Fibroblast of mammary gland (primary cell): ENCODE measurements at regions not wholly inside any gene's neighbourhood (a gene's known extent, or its start where the extent isn't known, plus 50 kb on each side); places are given as distances from the start of the nearest gene placed in this dataset.

Experiments used
- DNase-seq: peaks from one replicate; pipeline ENCODE4 v3.0.0-alpha.2; 2010; ENCODE audit warnings: low read depth
- H3K4me3 ChIP-seq: 2 replicates; pipeline ENCODE4 v1.5.1; 2011; ENCODE audit warnings: low read depth, mild to moderate bottlenecking, low read length, moderate library complexity; ENCODE audit not compliant: control insufficient read depth
- TF ChIP-seq, protein P1 (sequence below): conservative IDR thresholded peaks from 2 replicates; pipeline ENCODE4 v1.5.1; 2011; ENCODE audit warnings: low read depth, low read length, inconsistent platforms; ENCODE audit not compliant: control insufficient read depth, insufficient read depth

DNA sequence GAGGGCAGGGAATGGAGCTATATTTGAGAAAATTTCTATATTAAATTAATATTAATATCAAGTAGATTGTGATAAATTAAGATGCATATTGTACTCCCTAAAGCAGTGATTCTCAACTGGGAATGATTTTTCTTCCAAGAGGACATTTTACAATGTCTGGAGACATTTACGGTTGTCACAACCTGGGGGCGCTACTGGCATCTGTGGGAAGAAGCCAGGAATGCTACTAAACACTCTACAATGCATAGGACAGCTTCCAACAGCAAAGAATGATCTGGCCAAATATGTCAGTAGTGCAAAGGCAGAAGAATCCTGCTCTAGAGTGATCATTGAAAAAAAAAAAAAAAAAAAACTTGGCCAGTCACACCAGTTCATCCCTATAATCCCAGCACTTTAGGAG is 100.0 kb downstream of the LSM5 start:
- DNase-seq, result no peak

DNA sequence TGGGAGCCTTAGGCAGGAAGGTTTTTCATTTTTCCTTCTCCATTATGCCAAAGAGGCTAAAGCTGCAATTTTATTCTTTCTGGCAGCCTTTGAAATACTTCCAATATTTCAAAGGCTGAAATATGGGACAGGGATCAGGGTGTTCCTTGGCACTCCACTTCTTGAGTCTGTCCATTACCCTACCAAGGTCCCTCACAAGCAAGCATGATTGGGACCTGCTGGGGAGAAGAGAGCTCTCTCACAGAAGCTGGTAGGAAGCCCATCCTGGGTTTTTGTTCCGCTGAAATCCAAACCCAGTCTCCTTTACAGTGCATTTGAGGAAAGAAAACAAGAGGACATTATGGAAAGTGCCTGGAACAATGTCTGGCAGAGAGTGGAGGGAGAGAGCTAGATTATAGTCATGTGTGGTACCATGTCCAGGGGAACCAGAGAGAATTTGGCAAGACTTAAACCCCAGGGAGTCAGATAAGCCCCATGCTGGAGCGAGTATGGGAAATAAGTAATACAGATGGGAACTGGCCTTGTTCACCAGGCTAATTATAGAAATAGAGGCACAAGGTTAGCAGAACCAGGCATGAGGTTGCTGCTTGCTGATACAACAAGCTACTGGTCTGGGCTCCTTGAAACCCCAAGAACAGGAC is 104.7 kb downstream of the LSM5 start:
- TF ChIP-seq, protein P1, sequence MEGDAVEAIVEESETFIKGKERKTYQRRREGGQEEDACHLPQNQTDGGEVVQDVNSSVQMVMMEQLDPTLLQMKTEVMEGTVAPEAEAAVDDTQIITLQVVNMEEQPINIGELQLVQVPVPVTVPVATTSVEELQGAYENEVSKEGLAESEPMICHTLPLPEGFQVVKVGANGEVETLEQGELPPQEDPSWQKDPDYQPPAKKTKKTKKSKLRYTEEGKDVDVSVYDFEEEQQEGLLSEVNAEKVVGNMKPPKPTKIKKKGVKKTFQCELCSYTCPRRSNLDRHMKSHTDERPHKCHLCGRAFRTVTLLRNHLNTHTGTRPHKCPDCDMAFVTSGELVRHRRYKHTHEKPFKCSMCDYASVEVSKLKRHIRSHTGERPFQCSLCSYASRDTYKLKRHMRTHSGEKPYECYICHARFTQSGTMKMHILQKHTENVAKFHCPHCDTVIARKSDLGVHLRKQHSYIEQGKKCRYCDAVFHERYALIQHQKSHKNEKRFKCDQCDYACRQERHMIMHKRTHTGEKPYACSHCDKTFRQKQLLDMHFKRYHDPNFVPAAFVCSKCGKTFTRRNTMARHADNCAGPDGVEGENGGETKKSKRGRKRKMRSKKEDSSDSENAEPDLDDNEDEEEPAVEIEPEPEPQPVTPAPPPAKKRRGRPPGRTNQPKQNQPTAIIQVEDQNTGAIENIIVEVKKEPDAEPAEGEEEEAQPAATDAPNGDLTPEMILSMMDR, result no peak

More for the DNA sequence above, 100.0 kb downstream of the LSM5 start:
- H3K4me3 ChIP-seq, result no peak overlapping the region
- TF ChIP-seq, protein P1, result no peak

DNA sequence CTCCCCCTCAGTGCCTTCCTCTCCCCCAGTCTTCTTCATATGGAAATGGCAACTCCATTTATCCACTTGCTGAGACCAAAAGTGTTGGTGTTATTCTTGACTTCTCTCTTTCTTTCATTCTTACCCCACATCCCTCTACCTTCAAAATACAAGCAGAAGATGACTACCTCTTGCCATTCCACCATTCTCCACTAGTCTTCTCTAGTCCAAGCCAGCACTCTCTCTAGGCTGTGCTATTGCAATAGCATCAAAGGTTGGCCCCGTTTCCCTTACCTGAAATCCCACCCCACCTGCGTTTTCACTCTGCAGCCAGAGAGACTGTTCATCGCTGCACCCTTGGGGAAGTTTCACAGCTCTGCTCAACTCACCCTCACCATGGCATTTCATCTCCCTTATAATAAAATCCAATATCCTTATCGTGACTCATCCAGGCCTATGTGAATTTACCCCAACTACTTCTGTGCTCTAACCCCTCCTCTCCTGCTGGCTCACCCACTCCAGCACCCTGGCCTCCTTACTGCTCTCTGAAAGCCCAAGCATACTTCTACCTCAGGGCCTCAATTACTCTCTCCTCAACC is 109.1 kb downstream of the LSM5 start:
- TF ChIP-seq, protein P1, result no peak
- H3K4me3 ChIP-seq, result no peak overlapping the region
- no peak for DNase-seq

More for the DNA sequence above, 104.7 kb downstream of the LSM5 start:
- no peak overlapping the region for H3K4me3 ChIP-seq
- no peak for DNase-seq

DNA sequence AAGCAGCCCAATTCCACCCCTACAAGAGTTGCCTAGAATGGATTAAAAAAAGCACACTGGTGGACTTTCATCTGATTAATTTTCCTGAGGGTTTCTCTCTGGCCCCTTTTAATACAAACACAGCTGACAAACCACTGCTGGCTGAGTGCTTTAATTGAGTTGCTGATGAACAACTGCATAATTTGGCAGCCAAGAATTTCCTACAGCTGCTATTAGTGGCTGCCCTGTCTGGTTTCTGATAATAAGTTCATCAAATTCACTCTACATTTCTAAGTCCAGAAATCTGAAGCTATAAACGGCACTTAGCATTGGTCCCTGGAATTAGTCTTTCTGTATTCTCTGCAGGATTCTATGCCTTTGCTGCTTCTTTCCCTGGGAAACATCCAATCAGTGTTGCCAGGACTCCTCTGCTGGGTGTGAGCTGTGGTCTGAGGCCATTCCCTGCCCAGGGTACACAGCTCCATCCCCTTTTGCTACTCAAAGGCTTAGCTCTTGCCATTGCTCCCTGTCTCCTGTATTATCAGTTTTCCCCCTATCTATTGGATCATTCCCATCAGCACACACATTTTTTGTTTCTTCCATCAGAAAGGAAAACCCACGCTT is 110.6 kb downstream of the LSM5 start:
- H3K4me3 ChIP-seq, result no peak overlapping the region
- TF ChIP-seq, protein P1, result no peak

DNA sequence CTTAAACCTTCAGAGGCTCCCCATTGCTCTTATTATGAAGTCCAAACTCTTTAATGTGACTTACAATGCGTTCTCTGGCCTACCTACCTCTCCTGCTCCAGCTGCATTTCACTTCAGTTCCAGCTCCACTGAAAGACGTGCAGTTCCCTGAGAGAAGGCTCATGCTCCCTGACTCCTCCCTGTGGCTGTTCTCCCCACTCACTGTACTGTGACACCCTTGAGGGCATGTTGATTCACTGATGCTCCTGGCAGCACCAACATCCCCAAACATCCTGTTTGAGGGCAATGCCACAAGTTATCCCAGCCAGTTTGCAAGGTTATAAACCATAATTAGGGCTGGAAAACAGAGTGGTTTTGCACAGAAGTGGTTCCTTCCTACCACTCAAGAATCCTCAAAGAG is 111.2 kb downstream of the LSM5 start:
- DNase-seq, result no peak
- no peak overlapping the region for H3K4me3 ChIP-seq
- TF ChIP-seq, protein P1, result no peak

More for the DNA sequence above, 110.6 kb downstream of the LSM5 start:
- no peak for DNase-seq

DNA sequence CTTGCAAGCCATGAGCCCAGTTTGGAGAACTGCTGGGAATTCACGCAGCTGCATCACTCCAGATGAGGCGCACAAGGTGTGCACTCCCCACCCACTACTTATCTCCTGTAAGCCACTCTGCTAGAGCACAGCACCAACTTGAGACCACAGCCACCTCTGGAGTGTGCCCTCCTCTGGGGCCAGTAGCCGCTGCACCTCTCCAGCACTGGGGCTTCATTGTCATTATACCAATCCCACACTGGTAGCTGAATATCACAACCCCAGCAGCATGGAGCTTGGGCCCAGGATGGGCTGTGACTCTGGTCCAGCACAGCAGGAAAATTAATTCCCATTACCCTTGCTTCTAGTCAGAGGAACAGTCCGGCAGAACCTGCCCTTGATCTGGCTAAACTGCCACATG is 125.6 kb downstream of the LSM5 start:
- TF ChIP-seq, protein P1, result no peak
- DNase-seq, result no peak
- no peak overlapping the region for H3K4me3 ChIP-seq

DNA sequence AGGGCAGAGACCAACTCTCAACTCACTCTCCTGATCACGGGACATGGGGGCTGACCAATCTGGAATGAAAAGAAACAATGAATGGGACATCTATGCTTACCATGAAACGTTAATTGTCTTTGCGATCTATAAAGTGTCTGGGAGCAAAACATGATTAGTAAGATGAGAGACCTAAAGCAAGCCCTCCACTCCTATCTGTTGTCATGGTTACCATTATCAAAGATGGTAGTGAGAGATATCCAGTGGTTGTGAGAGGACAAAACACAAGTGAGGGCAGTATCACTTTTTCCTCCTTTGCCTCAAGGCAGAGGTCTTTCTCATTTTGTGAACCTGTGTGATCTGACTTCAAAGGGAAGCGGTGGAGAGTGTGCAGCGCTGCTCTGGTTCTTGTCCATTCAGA is 130.1 kb downstream of the LSM5 start:
- TF ChIP-seq, protein P1, result no peak
- H3K4me3 ChIP-seq, result no peak overlapping the region
- no peak for DNase-seq
